HepG2 (cell line): ENCODE measurements at regions not wholly inside any gene's neighbourhood (a gene's known extent, or its start where the extent isn't known, plus 50 kb on each side); places are given as distances from the start of the nearest gene placed in this dataset.

ENCODE experiments used
- ATAC-seq: fragments of 200-7000 bp; cut with Tn5 transposase; 3 replicates; pipeline ENCODE4 v1.9.1; 2020; ENCODE audit warnings: mild to moderate bottlenecking, moderate library complexity
- BruUV-seq: library from RNA; stranded (reverse); fragments of 400-500 nt; replicated peaks from 2 replicates; lab custom pipeline; 2021; lab: Mats Ljungman, UMichigan
- CTCF ChIA-PET: fragments of 300-600 bp; formaldehyde crosslinking; extraction: SDS; loops from one replicate; lab custom pipeline; 2021; ENCODE audit warnings: low total read pairs, inconsistent platforms, low intra/inter-chr PET ratio; lab: Yijun Ruan, JAX
- POLR2A ChIA-PET: fragments of 350-600 bp; sonication (Branson Sonifier 250); formaldehyde crosslinking; loops from one replicate; lab custom pipeline; 2020; ENCODE audit warnings: antibody characterized with exemption, inconsistent platforms; lab: Yijun Ruan, JAX
- DNase-seq: peaks from one replicate; pipeline ENCODE4 v3.0.0-alpha.2; 2015; ENCODE audit warnings: low spot score
- FAIRE-seq: peaks from 3 replicates; lab custom pipeline; 2011; peaks lifted over from hg19 to GRCh38; lab: Jason Lieb, UNC
- H2AFZ ChIP-seq: one replicate; pipeline ENCODE4 v1.6.1; 2011; ENCODE audit warnings: low read length, inconsistent platforms
- H3K27ac ChIP-seq: fragments of 300-600 bp; 3 replicates; pipeline ENCODE4 v1.8.0; 2011; ENCODE audit warnings: mixed run types, mild to moderate bottlenecking, mixed read lengths, low read length, inconsistent platforms; ENCODE audit not compliant: insufficient read depth; ENCODE audit errors: extremely low read length
- H3K27me3 ChIP-seq, 2 experiments: fragments of 200-600 bp in 1 of 2; 2 replicates in 1 of 2; 3 replicates in 1 of 2; pipeline versions ENCODE4 v1.6.0 to v1.8.0; 2011; ENCODE audit warnings: low read length in 2 of 2, mild to moderate bottlenecking in 2 of 2, moderate library complexity in 2 of 2, inconsistent platforms in 1 of 2; ENCODE audit not compliant: insufficient read depth in 2 of 2, control insufficient read depth in 1 of 2
- H3K36me3 ChIP-seq, 2 experiments: fragments of 200-600 bp in 1 of 2; replicated peaks in 1 of 2; 2 replicates in 1 of 2; 3 replicates in 1 of 2; pipeline versions ENCODE4 v1.5.1 to v1.8.0; 2011; ENCODE audit warnings: low read length in 2 of 2, inconsistent platforms in 1 of 2; ENCODE audit not compliant: insufficient read depth in 2 of 2, control insufficient read depth in 1 of 2
- H3K4me1 ChIP-seq: 2 replicates; pipeline ENCODE4 v1.5.1; 2012; ENCODE audit warnings: low read length, inconsistent platforms; ENCODE audit not compliant: insufficient read depth
- H3K4me2 ChIP-seq: 2 replicates; pipeline ENCODE4 v1.6.0; 2011; ENCODE audit warnings: low read depth, low read length, inconsistent platforms
- H3K4me3 ChIP-seq, 3 experiments: fragments of 200-600 bp in 1 of 3; sonication (generic), shearing (Covaris generic) in 1 of 3; replicated peaks in 1 of 3; 2 replicates each; pipeline ENCODE4 v1.5.1; 2011 to 2016; ENCODE audit warnings: low read length in 3 of 3, inconsistent platforms in 2 of 3, low read depth in 2 of 3, mild to moderate bottlenecking in 2 of 3, control low read depth in 1 of 3, mixed read lengths in 1 of 3; ENCODE audit not compliant: insufficient read depth in 1 of 3
- H3K79me2 ChIP-seq: one replicate; pipeline ENCODE4 v1.6.1; 2011; ENCODE audit warnings: low read length, inconsistent platforms; ENCODE audit not compliant: insufficient read depth
- H3K9ac ChIP-seq: 2 replicates; pipeline ENCODE4 v1.6.0; 2011; ENCODE audit warnings: mild to moderate bottlenecking, low read depth, low read length, inconsistent platforms; ENCODE audit not compliant: insufficient read depth
- H3K9me3 ChIP-seq: 2 replicates; pipeline ENCODE4 v1.5.1; 2012; ENCODE audit warnings: mild to moderate bottlenecking, low read length
- H4K20me1 ChIP-seq: 2 replicates; pipeline ENCODE4 v1.6.0; 2011; ENCODE audit warnings: inconsistent platforms, mild to moderate bottlenecking, low read length, moderate library complexity; ENCODE audit not compliant: insufficient read depth
- AHR ChIP-seq: IDR thresholded peaks from 2 replicates; pipeline ENCODE4 v1.6.1; 2018; ENCODE audit warnings: missing genetic modification reagents, missing compliant biosample characterization
- CENPX ChIP-seq: sonication (generic); formaldehyde crosslinking; IDR thresholded peaks from 2 replicates; pipeline ENCODE4 v1.9.0; 2021; ENCODE audit warnings: mild to moderate bottlenecking, missing genetic modification reagents, moderate library complexity
- CREBL2 ChIP-seq: sonication (generic); formaldehyde crosslinking; IDR thresholded peaks from 2 replicates; pipeline ENCODE4 v1.8.1; 2023; ENCODE audit warnings: missing genetic modification reagents, mild to moderate bottlenecking, borderline replicate concordance
- HDAC1 ChIP-seq: sonication (generic); formaldehyde crosslinking; IDR thresholded peaks from 2 replicates; pipeline ENCODE4 v1.5.1; 2020; ENCODE audit warnings: mild to moderate bottlenecking, missing genetic modification reagents
- KAT2B ChIP-seq: fragments of 150-350 bp; IDR thresholded peaks from 2 replicates; pipeline ENCODE4 v1.6.1; 2014; ENCODE audit warnings: low read depth, low read length, borderline replicate concordance
- MNT ChIP-seq: fragments of 450-650 bp; IDR thresholded peaks from 2 replicates; pipeline ENCODE4 v1.6.1; 2016
- PAF1 ChIP-seq: IDR thresholded peaks from 2 replicates; pipeline ENCODE4 v1.6.1; 2016; ENCODE audit warnings: missing genetic modification reagents, missing compliant biosample characterization
- SP5 ChIP-seq: IDR thresholded peaks from 2 replicates; pipeline ENCODE4 v1.6.1; 2016; ENCODE audit warnings: low read depth, borderline replicate concordance
- ZFP36L2 ChIP-seq: sonication (generic); formaldehyde crosslinking; IDR thresholded peaks from 2 replicates; pipeline ENCODE4 v1.4.0; 2020; ENCODE audit warnings: missing genetic modification reagents
- ZFP82 ChIP-seq: sonication (generic); formaldehyde crosslinking; IDR thresholded peaks from 2 replicates; pipeline ENCODE4 v1.5.1; 2020; ENCODE audit warnings: mild to moderate bottlenecking, missing genetic modification reagents, borderline replicate concordance
- ZKSCAN8 ChIP-seq: IDR thresholded peaks from 2 replicates; pipeline ENCODE4 v1.6.1; 2016; ENCODE audit warnings: borderline replicate concordance, missing genetic modification reagents, missing compliant biosample characterization
- ZMYM2 ChIP-seq: sonication (generic); formaldehyde crosslinking; IDR thresholded peaks from 2 replicates; pipeline ENCODE4 v1.8.0; 2022; ENCODE audit warnings: mild to moderate bottlenecking, missing genetic modification reagents
- ZNF230 ChIP-seq: sonication (generic); formaldehyde crosslinking; IDR thresholded peaks from 2 replicates; pipeline ENCODE4 v1.4.0; 2020; ENCODE audit warnings: mild to moderate bottlenecking, missing genetic modification reagents
- ZNF317 ChIP-seq: sonication (generic); formaldehyde crosslinking; IDR thresholded peaks from 2 replicates; pipeline ENCODE4 v1.5.0; 2020; ENCODE audit warnings: mild to moderate bottlenecking, missing genetic modification reagents
- ZNF343 ChIP-seq: sonication (generic); formaldehyde crosslinking; IDR thresholded peaks from 2 replicates; pipeline ENCODE4 v1.4.0; 2020; ENCODE audit warnings: mild to moderate bottlenecking, missing genetic modification reagents
- ZSCAN12 ChIP-seq: sonication (generic); formaldehyde crosslinking; IDR thresholded peaks from 2 replicates; pipeline ENCODE4 v1.9.0; 2021; ENCODE audit warnings: mild to moderate bottlenecking, missing genetic modification reagents
- ZSCAN29 ChIP-seq: sonication (generic); formaldehyde crosslinking; conservative IDR thresholded peaks from 2 replicates; pipeline ENCODE4 v1.4.0; 2020; ENCODE audit warnings: mild to moderate bottlenecking, missing genetic modification reagents
- WGBS: methylation state at CpG from one replicate; pipeline ENCODE4 v1.1.6; 2017; ENCODE audit warnings: low lambda C conversion rate; 5-methylcytosine and 5-hydroxymethylcytosine counted together
- in situ Hi-C: cut with HindIII; loops from 2 replicates; pipeline ENCODE4 v1.10.0; 2017; ENCODE audit warnings: low pct_unique_long_range_greater_than_20kb; ENCODE audit not compliant: extremely low pct_ligation_motif_present
- intact Hi-C: fragments of 100-400 bp; cut with micrococcal nuclease; formaldehyde crosslinking; loops from one replicate; pipeline ENCODE4 v1.10.0; 2022; ENCODE audit not compliant: unreplicated experiment
- TF ChIP-seq, protein P1 (sequence below): sonication (generic); formaldehyde crosslinking; IDR thresholded peaks from 2 replicates; pipeline ENCODE4 v1.4.0; 2020; ENCODE audit warnings: low read depth, mild to moderate bottlenecking, missing genetic modification reagents

GRCh38 chr3:70805061-70805889 lies 492.8 kb upstream of the MDFIC2 start:
- no peaks in the 10 kb centered on the region for H3K79me2 ChIP-seq
- intact Hi-C loops (no loop called here), in situ Hi-C loops (no loop called here)
- DNase-seq, result no peak
- TF ChIP-seq ZNF343 (CRISPR knock-in tag) (no peak), HDAC1 (CRISPR knock-in tag) (no peak), CENPX (no peak), PAF1 (CRISPR knock-in tag) (no peak), ZNF317 (CRISPR knock-in tag) (no peak), ZSCAN29 (CRISPR knock-in tag) (no peak), ZMYM2 (no peak), AHR (no peak), KAT2B (no peak), ZSCAN12 (CRISPR knock-in tag) (no peak), ZNF230 (no peak), ZFP82 (CRISPR knock-in tag) (no peak), MNT (no peak), ZFP36L2 (CRISPR knock-in tag) (no peak), CREBL2 (CRISPR knock-in tag) (no peak), SP5 (no peak), ZKSCAN8 (CRISPR knock-in tag) (no peak)
- TF ChIP-seq, protein P1, sequence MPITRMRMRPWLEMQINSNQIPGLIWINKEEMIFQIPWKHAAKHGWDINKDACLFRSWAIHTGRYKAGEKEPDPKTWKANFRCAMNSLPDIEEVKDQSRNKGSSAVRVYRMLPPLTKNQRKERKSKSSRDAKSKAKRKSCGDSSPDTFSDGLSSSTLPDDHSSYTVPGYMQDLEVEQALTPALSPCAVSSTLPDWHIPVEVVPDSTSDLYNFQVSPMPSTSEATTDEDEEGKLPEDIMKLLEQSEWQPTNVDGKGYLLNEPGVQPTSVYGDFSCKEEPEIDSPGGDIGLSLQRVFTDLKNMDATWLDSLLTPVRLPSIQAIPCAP, result no peak
- H3K36me3 ChIP-seq, result no peaks in the 10 kb centered on the region
- ChIA-PET POLR2A (no interaction called here), CTCF (no interaction called here)
- no peak overlapping the region for H3K4me2 ChIP-seq
- 7% methylated on average over 6 of the region's 6 CpGs for WGBS
- H3K27ac ChIP-seq, result no peak overlapping the region
- no peaks in the 10 kb centered on the region for H3K9me3 ChIP-seq
- H3K4me1 ChIP-seq, result no peaks in the 10 kb centered on the region
- no peak for FAIRE-seq
- H3K27me3 ChIP-seq, result peaks cover 0 to 3% of the 10 kb centered on the region in 2 experiments; a peak in 1 of 5 replicates
- H3K4me3 ChIP-seq, result no peak overlapping the region
- no peak overlapping the region for H3K9ac ChIP-seq
- no peak for ATAC-seq
- no TSS peak for BruUV-seq
- no peak overlapping the region for H2AFZ ChIP-seq
- no peaks in the 10 kb centered on the region for H4K20me1 ChIP-seq
